ENCODE measurements at regions not wholly inside any gene's neighbourhood (a gene's known extent, or its start where the extent isn't known, plus 50 kb on each side); places are given as distances from the start of the nearest gene placed in this dataset.

- H3K79me2 ChIP-seq (ENCODE audit: insufficient read depth, low read length): no peaks in the 10 kb centered on the region
- H3K36me3 ChIP-seq (ENCODE audit: insufficient read depth, low read length): no peaks in the 10 kb centered on the region
- no peak overlapping the region for H3K4me3 ChIP-seq (ENCODE audit: low read length, poor library complexity, severe bottlenecking)
- no peaks in the 10 kb centered on the region for H3K4me1 ChIP-seq (ENCODE audit: insufficient read depth, low read length, poor library complexity, severe bottlenecking)
- H3F3A ChIP-seq (ENCODE audit: low read depth): no peaks in the 10 kb centered on the region
- H4K20me1 ChIP-seq (ENCODE audit: insufficient read depth, low read length, poor library complexity, severe bottlenecking): no peaks in the 10 kb centered on the region
- H3K4me2 ChIP-seq (ENCODE audit: low read depth, low read length, poor library complexity, severe bottlenecking): no peak overlapping the region
- H3K9me3 ChIP-seq (ENCODE audit: insufficient read depth, low read depth, low read length): no peaks in the 10 kb centered on the region
- no peak overlapping the region for H2AFZ ChIP-seq (ENCODE audit: low read length)
- no peak overlapping the region for H3K9ac ChIP-seq (ENCODE audit: low read depth, low read length, poor library complexity, severe bottlenecking)
- H3K9me2 ChIP-seq (replicated peaks; ENCODE audit: low read depth, low read length): no peaks in the 10 kb centered on the region
- no peaks in the 10 kb centered on the region for H3K27me3 ChIP-seq (ENCODE audit: insufficient read depth, low read length, poor library complexity, severe bottlenecking)
- TF ChIP-seq CTCF (conservative IDR thresholded peaks at IDR 0.05; ENCODE audit: low read length) (no peak), EZH2phosphoT487 (IDR thresholded peaks at IDR 0.05; ENCODE audit: borderline replicate concordance) (no peak)
Observed at GRCh38 chr1:118371612-118372011, 186.6 kb upstream of the SPAG17 start.

- Histone ChIP-seq H3F3A (ENCODE audit: low read depth) (no peaks in the 10 kb centered on the region), H4K20me1 (ENCODE audit: insufficient read depth, low read length, poor library complexity, severe bottlenecking) (no peaks in the 10 kb centered on the region), H3K27me3 (ENCODE audit: insufficient read depth, low read length, poor library complexity, severe bottlenecking) (no peaks in the 10 kb centered on the region), H3K4me2 (ENCODE audit: low read depth, low read length, poor library complexity, severe bottlenecking) (no peak overlapping the region), H2AFZ (ENCODE audit: low read length) (no peak overlapping the region), H3K9me3 (ENCODE audit: insufficient read depth, low read depth, low read length) (no peaks in the 10 kb centered on the region), H3K9me2 (replicated peaks; ENCODE audit: low read depth, low read length) (no peaks in the 10 kb centered on the region), H3K9ac (ENCODE audit: low read depth, low read length, poor library complexity, severe bottlenecking) (no peak overlapping the region), H3K79me2 (ENCODE audit: insufficient read depth, low read length) (no peaks in the 10 kb centered on the region), H3K4me3 (ENCODE audit: low read length, poor library complexity, severe bottlenecking) (no peak overlapping the region), H3K36me3 (ENCODE audit: insufficient read depth, low read length) (no peaks in the 10 kb centered on the region), H3K4me1 (ENCODE audit: insufficient read depth, low read length, poor library complexity, severe bottlenecking) (no peaks in the 10 kb centered on the region)
- TF ChIP-seq CTCF (conservative IDR thresholded peaks at IDR 0.05; ENCODE audit: low read length) (no peak), EZH2phosphoT487 (IDR thresholded peaks at IDR 0.05; ENCODE audit: borderline replicate concordance) (no peak)
Observed at GRCh38 chr1:118370861-118371260, 185.8 kb upstream of the SPAG17 start.

GRCh38 chr1:118366286-118366685, 181.3 kb upstream of the SPAG17 start:
- Histone ChIP-seq H3K9ac (ENCODE audit: low read depth, low read length, poor library complexity, severe bottlenecking) (no peak overlapping the region), H3K79me2 (ENCODE audit: insufficient read depth, low read length) (no peaks in the 10 kb centered on the region), H3F3A (ENCODE audit: low read depth) (no peaks in the 10 kb centered on the region), H4K20me1 (ENCODE audit: insufficient read depth, low read length, poor library complexity, severe bottlenecking) (no peaks in the 10 kb centered on the region), H2AFZ (ENCODE audit: low read length) (no peak overlapping the region), H3K9me3 (ENCODE audit: insufficient read depth, low read depth, low read length) (no peaks in the 10 kb centered on the region), H3K4me1 (ENCODE audit: insufficient read depth, low read length, poor library complexity, severe bottlenecking) (no peaks in the 10 kb centered on the region), H3K36me3 (ENCODE audit: insufficient read depth, low read length) (no peaks in the 10 kb centered on the region), H3K4me2 (ENCODE audit: low read depth, low read length, poor library complexity, severe bottlenecking) (no peak overlapping the region), H3K9me2 (replicated peaks; ENCODE audit: low read depth, low read length) (no peaks in the 10 kb centered on the region), H3K4me3 (ENCODE audit: low read length, poor library complexity, severe bottlenecking) (no peak overlapping the region), H3K27me3 (ENCODE audit: insufficient read depth, low read length, poor library complexity, severe bottlenecking) (no peaks in the 10 kb centered on the region)
- no peak for TF ChIP-seq EZH2phosphoT487 (IDR thresholded peaks at IDR 0.05; ENCODE audit: borderline replicate concordance)
- no peak for TF ChIP-seq CTCF (conservative IDR thresholded peaks at IDR 0.05; ENCODE audit: low read length)

Data from Loucy (cell line).